Calu3 (cell line): ENCODE measurements at regions not wholly inside any gene's neighbourhood (a gene's known extent, or its start where the extent isn't known, plus 50 kb on each side); places are given as distances from the start of the nearest gene placed in this dataset.

Source experiments
- BruUV-seq: library from RNA; stranded (reverse); fragments of 400-500 nt; replicated peaks from 2 replicates; lab custom pipeline; 2021; lab: Mats Ljungman, UMichigan
- CTCF ChIA-PET: fragments of 300-600 bp; sonication (Branson Sonifier 250); formaldehyde crosslinking; loops from one replicate; lab custom pipeline; 2022; ENCODE audit warnings: antibody characterized with exemption; lab: Charles Lee
- DNase-seq: peaks from one replicate; pipeline ENCODE4 v3.0.0; 2022
- H3K27ac Mint-ChIP-seq: one replicate; pipeline ENCODE4 v1.8.0; 2022; ENCODE audit warnings: mixed read lengths; ENCODE audit not compliant: unreplicated experiment
- H3K27me3 Mint-ChIP-seq: one replicate; pipeline ENCODE4 v1.8.0; 2022; ENCODE audit warnings: mixed read lengths; ENCODE audit not compliant: unreplicated experiment
- H3K36me3 Mint-ChIP-seq: one replicate; pipeline ENCODE4 v1.8.0; 2022; ENCODE audit warnings: mild to moderate bottlenecking, moderate library complexity, mixed read lengths; ENCODE audit not compliant: insufficient read depth, unreplicated experiment
- H3K4me1 Mint-ChIP-seq: one replicate; pipeline ENCODE4 v1.8.0; 2022; ENCODE audit warnings: mild to moderate bottlenecking, low read depth, mixed read lengths; ENCODE audit not compliant: unreplicated experiment
- H3K4me3 Mint-ChIP-seq: one replicate; pipeline ENCODE4 v1.8.0; 2022; ENCODE audit warnings: mild to moderate bottlenecking, low read depth, moderate library complexity, mixed read lengths; ENCODE audit not compliant: unreplicated experiment
- H3K9me3 Mint-ChIP-seq: one replicate; pipeline ENCODE4 v1.8.0; 2022; ENCODE audit warnings: low read depth, mixed read lengths; ENCODE audit not compliant: unreplicated experiment
- CTCF ChIP-seq: fragments of 200-600 bp; IDR thresholded peaks from one replicate; pipeline ENCODE4 v1.8.0; 2022; ENCODE audit warnings: antibody characterized with exemption; ENCODE audit not compliant: unreplicated experiment
- intact Hi-C: fragments of 100-400 bp; cut with micrococcal nuclease; formaldehyde crosslinking; loops from one replicate; pipeline ENCODE4 v1.10.0; 2022; ENCODE audit not compliant: unreplicated experiment

GRCh38 chr11:95549301-95549700 is 240.3 kb downstream of the FAM76B start:
- Mint-ChIP-seq H3K4me3 (no peak overlapping the region), H3K27me3 (peaks cover 21% of the 10 kb centered on the region), H3K9me3 (peaks cover 5% of the 10 kb centered on the region), H3K27ac (no peak overlapping the region), H3K36me3 (no peaks in the 10 kb centered on the region), H3K4me1 (no peaks in the 10 kb centered on the region)
- CTCF ChIA-PET = no interaction called here
- no TSS peak for BruUV-seq
- DNase-seq = no peak
- intact Hi-C loops = loop anchor here (10.0 kb wide), 1 partner anchor 394 kb away; no protein-coding TSS in a partner anchor
- no peak for TF ChIP-seq CTCF

GRCh38 chr11:95548416-95548815 is 241.2 kb downstream of the FAM76B start:
- no peak overlapping the region for H3K4me3 Mint-ChIP-seq
- intact Hi-C loops = loop anchor here (10.0 kb wide), 1 partner anchor 394 kb away; no protein-coding TSS in a partner anchor
- no TSS peak for BruUV-seq
- no peak overlapping the region for H3K27ac Mint-ChIP-seq
- H3K36me3 Mint-ChIP-seq = no peaks in the 10 kb centered on the region
- DNase-seq = no peak
- H3K9me3 Mint-ChIP-seq = peaks cover 5% of the 10 kb centered on the region
- TF ChIP-seq CTCF = no peak
- peaks cover 21% of the 10 kb centered on the region for H3K27me3 Mint-ChIP-seq
- no peaks in the 10 kb centered on the region for H3K4me1 Mint-ChIP-seq
- CTCF ChIA-PET = no interaction called here

GRCh38 chr11:95547976-95548375 is 241.6 kb downstream of the FAM76B start:
- H3K36me3 Mint-ChIP-seq = no peaks in the 10 kb centered on the region
- no peak for DNase-seq
- CTCF ChIA-PET = no interaction called here
- H3K4me3 Mint-ChIP-seq = no peak overlapping the region
- intact Hi-C loops = loop anchor here (10.0 kb wide), 1 partner anchor 393 kb away; no protein-coding TSS in a partner anchor
- BruUV-seq = no TSS peak
- TF ChIP-seq CTCF = no peak
- peaks cover 5% of the 10 kb centered on the region for H3K9me3 Mint-ChIP-seq
- peaks cover 21% of the 10 kb centered on the region for H3K27me3 Mint-ChIP-seq
- no peak overlapping the region for H3K27ac Mint-ChIP-seq
- no peaks in the 10 kb centered on the region for H3K4me1 Mint-ChIP-seq

DNA sequence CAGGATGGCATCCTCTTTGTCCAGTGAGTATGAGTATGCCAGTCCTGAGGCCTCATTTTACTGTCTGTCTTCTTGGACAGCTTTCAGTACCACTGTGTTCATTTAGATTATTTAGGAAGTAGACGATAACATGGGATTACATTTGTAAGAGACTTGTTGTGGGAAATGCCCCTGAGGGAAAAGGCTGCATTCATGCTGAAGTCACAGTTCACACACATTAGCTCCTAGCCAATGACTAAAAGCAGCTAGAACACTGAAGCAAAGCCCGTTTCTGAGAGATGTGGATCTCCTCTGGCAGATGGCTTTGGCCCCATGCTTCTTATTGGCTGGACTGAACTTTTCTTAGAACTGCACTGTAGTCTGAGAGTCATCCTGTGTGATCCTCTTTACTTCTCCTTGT is 242.4 kb downstream of the FAM76B start:
- intact Hi-C loops = loop anchor here (10.0 kb wide), 1 partner anchor 392 kb away; no protein-coding TSS in a partner anchor
- Mint-ChIP-seq H3K9me3 (peaks cover 5% of the 10 kb centered on the region), H3K4me1 (no peaks in the 10 kb centered on the region), H3K4me3 (no peak overlapping the region), H3K36me3 (no peaks in the 10 kb centered on the region), H3K27me3 (peaks cover 21% of the 10 kb centered on the region), H3K27ac (no peak overlapping the region)
- TF ChIP-seq CTCF = no peak
- CTCF ChIA-PET = no interaction called here
- no peak for DNase-seq
- BruUV-seq = no TSS peak
